GM18498 (cell line): ENCODE measurements at regions not wholly inside any gene's neighbourhood (a gene's known extent, or its start where the extent isn't known, plus 50 kb on each side); places are given as distances from the start of the nearest gene placed in this dataset.

ENCODE experiments used
- ATAC-seq: cut with Tn5 transposase; IDR thresholded peaks from one replicate; pipeline ENCODE4 v1.9.1; 2021; ENCODE audit warnings: mild to moderate bottlenecking, moderate library complexity; ENCODE audit not compliant: unreplicated experiment

- no peak for ATAC-seq
Measured at GRCh38 chr7:133190172-133190528, 62.7 kb upstream of the EXOC4 start.

DNA sequence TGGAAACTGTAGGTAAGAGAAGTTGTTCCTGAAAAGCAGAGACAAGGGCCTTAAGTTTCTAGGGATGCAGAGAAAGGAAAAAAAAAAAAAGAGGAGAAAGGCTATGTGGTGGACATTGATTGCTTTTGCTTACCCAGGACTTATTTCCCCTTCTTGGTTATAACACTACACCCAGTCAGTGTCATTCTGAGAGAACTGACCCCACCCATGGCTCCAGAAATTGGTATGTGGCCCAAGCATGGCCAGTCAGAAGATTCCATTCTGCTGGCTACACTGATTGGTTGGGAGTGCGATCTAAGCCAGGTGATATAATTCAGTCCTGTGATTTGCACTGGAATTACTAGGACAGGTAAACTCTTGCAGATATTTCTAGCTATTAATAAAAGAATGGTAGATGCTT lies 62.2 kb upstream of the EXOC4 start:
- no peak for ATAC-seq

GRCh38 chr7:133191787-133192186 lies 61.1 kb upstream of the EXOC4 start:
- ATAC-seq = no peak

GRCh38 chr7:133195868-133196267 lies 57.0 kb upstream of the EXOC4 start:
- no peak for ATAC-seq

- no peak for ATAC-seq
Measured at GRCh38 chr7:133196856-133197612, 55.8 kb upstream of the EXOC4 start.

DNA sequence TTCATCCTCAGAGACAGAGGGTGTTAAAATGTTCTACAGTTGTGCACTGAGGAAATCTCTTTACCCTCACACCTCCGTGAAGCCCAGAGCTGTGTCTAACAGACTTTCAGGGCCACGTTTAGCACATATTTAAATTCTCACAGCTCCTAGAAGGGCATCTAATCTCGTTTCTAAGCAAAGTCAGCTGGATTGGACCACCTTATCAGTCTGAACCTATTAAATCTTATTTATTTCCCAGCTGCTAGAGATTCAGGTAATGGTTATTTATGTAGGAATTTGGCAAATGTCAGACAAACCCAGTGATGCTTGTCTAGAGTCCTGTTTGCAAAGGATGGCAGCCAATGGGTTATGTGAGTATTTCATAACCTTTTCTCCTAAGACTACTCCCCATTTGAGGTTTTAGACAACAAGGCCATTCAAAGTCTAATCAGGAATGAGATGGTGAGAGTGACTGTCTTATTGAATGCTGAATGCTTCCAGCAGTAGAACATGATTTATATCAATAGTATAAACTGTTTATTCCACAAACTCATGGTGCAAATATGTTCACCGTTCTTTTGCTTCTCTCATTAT lies 54.8 kb upstream of the EXOC4 start:
- no peak for ATAC-seq

DNA sequence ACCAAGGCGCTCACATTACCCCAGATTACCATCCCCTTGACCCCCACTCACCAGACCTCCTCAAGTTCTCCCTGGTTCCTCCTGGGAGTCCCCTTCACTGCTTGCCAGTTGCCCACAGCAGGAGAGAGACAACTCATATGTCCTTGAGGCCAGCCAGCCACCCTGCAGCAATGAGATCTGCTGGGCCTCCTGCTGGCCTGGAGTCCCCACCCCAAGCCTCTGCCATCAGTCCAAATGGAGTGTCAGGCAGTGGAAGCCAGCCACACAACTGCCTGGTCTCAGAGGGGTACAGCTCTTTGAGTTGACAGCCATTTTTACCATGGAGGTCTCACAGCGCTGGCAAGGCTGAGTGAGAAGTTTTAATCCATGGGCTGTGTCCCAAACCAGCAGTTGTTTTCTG lies 53.0 kb upstream of the EXOC4 start:
- no peak for ATAC-seq

- ATAC-seq = no peak
Measured at GRCh38 chr7:133201470-133201869, 51.4 kb upstream of the EXOC4 start.

DNA sequence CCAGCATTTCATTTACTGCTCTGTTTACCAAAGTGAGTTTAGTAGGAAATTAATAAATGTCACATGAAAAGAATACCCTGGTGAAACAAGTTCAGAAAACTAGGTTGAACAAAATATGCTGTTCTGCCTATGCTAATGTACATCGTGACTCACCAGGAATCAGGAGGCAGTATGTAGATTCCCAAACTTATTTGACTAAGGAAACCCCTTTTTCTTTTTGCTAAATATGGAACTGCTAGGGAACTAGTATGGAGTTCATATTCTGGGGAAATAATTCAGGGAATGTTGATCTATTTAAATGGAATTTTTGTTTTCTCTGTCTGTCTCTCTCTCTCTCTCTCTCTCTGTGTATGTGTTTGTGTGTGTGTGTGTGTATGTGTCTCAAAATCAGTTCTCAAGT lies 49.9 kb upstream of the EXOC4 start:
- no peak for ATAC-seq
